ENCODE measurements at regions not wholly inside any gene's neighbourhood (a gene's known extent, or its start where the extent isn't known, plus 50 kb on each side); places are given as distances from the start of the nearest gene placed in this dataset.

DNA sequence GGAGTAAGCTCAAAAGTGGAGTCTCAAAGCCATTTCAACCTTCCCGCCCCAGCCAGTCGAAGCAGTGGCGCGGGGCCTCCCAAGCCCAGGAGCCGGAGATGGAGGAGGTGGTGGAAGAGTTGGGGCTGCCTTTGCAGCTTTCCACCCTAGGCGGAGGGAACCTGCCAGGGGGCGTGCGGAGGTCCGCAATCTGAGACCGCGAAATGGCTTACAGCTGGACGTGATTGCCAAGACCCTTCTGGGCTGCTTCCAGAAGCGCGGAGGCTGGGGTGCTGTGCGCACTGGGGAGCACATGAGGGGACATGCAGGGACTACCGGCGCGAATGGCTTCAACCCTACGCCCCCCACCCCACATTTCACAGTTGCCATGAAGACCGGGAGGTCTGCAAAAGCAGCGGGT, 86.2 kb downstream of the PRR15 start:
- TF ChIP-seq, protein P1, sequence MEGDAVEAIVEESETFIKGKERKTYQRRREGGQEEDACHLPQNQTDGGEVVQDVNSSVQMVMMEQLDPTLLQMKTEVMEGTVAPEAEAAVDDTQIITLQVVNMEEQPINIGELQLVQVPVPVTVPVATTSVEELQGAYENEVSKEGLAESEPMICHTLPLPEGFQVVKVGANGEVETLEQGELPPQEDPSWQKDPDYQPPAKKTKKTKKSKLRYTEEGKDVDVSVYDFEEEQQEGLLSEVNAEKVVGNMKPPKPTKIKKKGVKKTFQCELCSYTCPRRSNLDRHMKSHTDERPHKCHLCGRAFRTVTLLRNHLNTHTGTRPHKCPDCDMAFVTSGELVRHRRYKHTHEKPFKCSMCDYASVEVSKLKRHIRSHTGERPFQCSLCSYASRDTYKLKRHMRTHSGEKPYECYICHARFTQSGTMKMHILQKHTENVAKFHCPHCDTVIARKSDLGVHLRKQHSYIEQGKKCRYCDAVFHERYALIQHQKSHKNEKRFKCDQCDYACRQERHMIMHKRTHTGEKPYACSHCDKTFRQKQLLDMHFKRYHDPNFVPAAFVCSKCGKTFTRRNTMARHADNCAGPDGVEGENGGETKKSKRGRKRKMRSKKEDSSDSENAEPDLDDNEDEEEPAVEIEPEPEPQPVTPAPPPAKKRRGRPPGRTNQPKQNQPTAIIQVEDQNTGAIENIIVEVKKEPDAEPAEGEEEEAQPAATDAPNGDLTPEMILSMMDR (IDR thresholded peaks at IDR 0.05): no peak
- TF ChIP-seq POLR2AphosphoS5 (IDR thresholded peaks at IDR 0.05; ENCODE audit: low read depth, low read length): no peak

Data from Panc1 (cell line).